ENCODE measurements at regions not wholly inside any gene's neighbourhood (a gene's known extent, or its start where the extent isn't known, plus 50 kb on each side); places are given as distances from the start of the nearest gene placed in this dataset.

DNA sequence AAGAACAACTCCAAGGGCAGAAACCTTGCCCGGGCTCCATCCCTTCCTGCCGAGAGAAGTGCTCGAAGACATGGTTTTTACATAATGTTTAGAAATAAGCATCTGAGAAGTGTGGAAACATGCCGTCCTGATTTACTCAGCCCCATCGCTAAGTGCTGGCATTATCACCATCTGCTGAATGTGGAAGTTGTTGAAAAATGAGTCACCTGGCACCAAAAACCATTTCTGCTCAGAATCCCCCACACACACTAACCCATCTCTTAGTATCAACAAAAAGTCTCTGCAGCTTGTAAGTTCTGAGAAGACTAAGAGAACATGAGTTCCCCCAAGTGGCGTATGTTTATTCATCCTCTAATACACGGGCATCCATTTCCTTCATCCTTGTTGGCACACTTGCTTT lies 51.0 kb upstream of the ARL8B start:
- no peak for DNase-seq

DNA sequence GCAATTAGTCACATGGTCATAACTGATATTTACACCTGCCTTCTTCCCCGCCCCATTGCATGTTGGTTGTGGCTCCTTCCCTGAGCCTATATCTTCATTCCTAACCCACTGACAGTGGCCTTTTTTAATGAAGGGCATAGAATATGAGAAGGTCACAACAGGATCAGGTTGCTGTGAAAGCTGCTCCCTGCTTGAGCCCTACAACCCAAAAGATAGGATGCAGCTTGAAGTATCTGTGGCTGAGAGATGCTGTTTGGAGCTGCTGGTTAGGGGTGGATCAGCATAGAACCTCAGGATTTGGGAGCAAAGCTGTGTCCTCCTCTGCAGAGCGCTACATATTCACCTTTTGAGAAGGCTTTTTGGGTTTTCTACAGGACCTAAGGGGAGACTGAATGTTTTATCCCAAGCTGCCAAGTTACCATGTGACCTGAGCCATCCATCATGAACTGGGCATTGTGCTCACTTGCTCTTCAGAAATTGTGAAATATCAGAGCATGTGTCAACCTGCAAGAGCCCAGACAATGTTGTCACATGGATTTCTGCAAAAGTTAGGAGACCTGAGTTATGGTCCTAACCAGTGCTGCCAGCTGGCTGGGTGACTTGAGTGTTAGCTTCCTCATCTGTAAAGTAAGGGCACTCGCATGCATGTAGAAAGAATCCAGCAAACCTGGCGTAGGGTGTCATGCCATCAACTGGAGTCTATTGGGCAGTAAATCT lies 49.8 kb upstream of the ARL8B start:
- no peak for DNase-seq
